Heart left ventricle (tissue), 16 donors: ENCODE measurements at regions not wholly inside any gene's neighbourhood (a gene's known extent, or its start where the extent isn't known, plus 50 kb on each side); places are given as distances from the start of the nearest gene placed in this dataset.

Experiments
- ATAC-seq, 4 donors: fragments of 200-7000 bp; cut with Tn5 transposase; one replicate each; pipeline ENCODE4 v1.9.1; 2020 to 2022; ENCODE audit warnings: moderate library complexity in 4 of 4, mild to moderate bottlenecking in 3 of 4, moderate number of reproducible peaks in 1 of 4
- DNase-seq, 5 donors: peaks; one replicate each; pipeline ENCODE4 v3.0.0-alpha.2; 2020
- H3K27ac ChIP-seq, 12 donors: fragments of 200-600 bp; sonication (generic) in 4 of 12; one replicate each; pipeline versions ENCODE4 v1.5.0 to v1.8.0; 2016 to 2022; ENCODE audit warnings: mild to moderate bottlenecking in 2 of 12
- H3K27me3 ChIP-seq, 9 donors: fragments of 200-600 bp; sonication (generic) in 2 of 9; one replicate each; pipeline versions ENCODE4 v1.5.1 to v1.8.0; 2016 to 2022; ENCODE audit warnings: mild to moderate bottlenecking in 3 of 9
- H3K36me3 ChIP-seq, 9 donors: fragments of 200-600 bp; sonication (generic) in 2 of 9; one replicate each; pipeline versions ENCODE4 v1.5.0 to v1.8.0; 2018 to 2022; ENCODE audit warnings: mild to moderate bottlenecking in 2 of 9
- H3K4me1 ChIP-seq, 12 donors: fragments of 200-600 bp; sonication (generic) in 4 of 12; one replicate each; pipeline versions ENCODE4 v1.5.0 to v1.8.0; 2016 to 2022; ENCODE audit warnings: mild to moderate bottlenecking in 3 of 12
- H3K4me3 ChIP-seq, 12 donors: fragments of 200-600 bp; sonication (generic) in 4 of 12; one replicate each; pipeline versions ENCODE4 v1.5.0 to v1.8.0; 2017 to 2022; ENCODE audit warnings: mild to moderate bottlenecking in 9 of 12, moderate library complexity in 4 of 12
- H3K9me3 ChIP-seq, 12 donors: fragments of 200-600 bp; sonication (generic) in 4 of 12; one replicate each; pipeline versions ENCODE4 v1.5.0 to v1.8.0; 2016 to 2022; ENCODE audit warnings: mild to moderate bottlenecking in 1 of 12
- POLR2A ChIP-seq, 2 donors: fragments of 450-650 bp; IDR thresholded peaks; one replicate each; pipeline ENCODE4 v1.6.1; 2017; ENCODE audit warnings: antibody characterized with exemption in 2 of 2, mild to moderate bottlenecking in 2 of 2, moderate library complexity in 2 of 2
- WGBS, 4 donors: extraction: QIAGEN DNeasy Blood & Tissue Kit in 2 of 4; methylation state at CpG; one replicate each; pipeline versions ENCODE4 v1.1.5 to v1.1.7; 2013 to 2018; 5-methylcytosine and 5-hydroxymethylcytosine counted together
- intact Hi-C, 10 donors: fragments of 100-400 bp; cut with DNase I; formaldehyde crosslinking; loops; one replicate each; pipeline versions ENCODE4 v1.11.1 to v1.14.2; 2022
- TF ChIP-seq, protein P1 (sequence below), 12 donors: fragments of 200-600 bp; sonication (generic) in 4 of 12; IDR thresholded peaks; one replicate each; pipeline versions ENCODE4 v1.5.0 to v1.8.0; 2018 to 2022; ENCODE audit warnings: antibody characterized with exemption in 12 of 12, mild to moderate bottlenecking in 5 of 12
- donor health status: ischemic (EF 13 %, LVEDD 7.1; RV severe dilation, severe dysfunction).
- donor health status: healthy with polysubstance abuse.
- donor health status: DM: no; HTN: yes; CAD: no.
- donor health status: DM: no; HTN: no; CAD: no.
- donor health status: ischemic (EF 25% LVEDD 6.9; RV normal size, moderate dysfunction).
- donor health status: ischemic (EF 25% LVEDD 5.7; RV mildly dilated, moderate dysfunction).
- donor health status: healthy.
- donor health status: DM: yes; HTN: yes; CAD: no.
- donor health status: ischemic (EF 35%, LVEDD 5.7; RV mildly dilated, moderate dysfunction).
- donor health status: nonischemic (EF 11% LVEDD 7.7; RV severe dilation, severe dysfunction).
- donor health status: DM: yes; HTN: yes; CAD: no.
- donor health status: PGD.
- donor health status: ischemic (EF 29% LVEDD 5.4; RV normal size, mild dysfunction).
- donor health status: nonischemic (EF 23%, LVEDD 6.1; RV moderate dilation, normal function).

DNA sequence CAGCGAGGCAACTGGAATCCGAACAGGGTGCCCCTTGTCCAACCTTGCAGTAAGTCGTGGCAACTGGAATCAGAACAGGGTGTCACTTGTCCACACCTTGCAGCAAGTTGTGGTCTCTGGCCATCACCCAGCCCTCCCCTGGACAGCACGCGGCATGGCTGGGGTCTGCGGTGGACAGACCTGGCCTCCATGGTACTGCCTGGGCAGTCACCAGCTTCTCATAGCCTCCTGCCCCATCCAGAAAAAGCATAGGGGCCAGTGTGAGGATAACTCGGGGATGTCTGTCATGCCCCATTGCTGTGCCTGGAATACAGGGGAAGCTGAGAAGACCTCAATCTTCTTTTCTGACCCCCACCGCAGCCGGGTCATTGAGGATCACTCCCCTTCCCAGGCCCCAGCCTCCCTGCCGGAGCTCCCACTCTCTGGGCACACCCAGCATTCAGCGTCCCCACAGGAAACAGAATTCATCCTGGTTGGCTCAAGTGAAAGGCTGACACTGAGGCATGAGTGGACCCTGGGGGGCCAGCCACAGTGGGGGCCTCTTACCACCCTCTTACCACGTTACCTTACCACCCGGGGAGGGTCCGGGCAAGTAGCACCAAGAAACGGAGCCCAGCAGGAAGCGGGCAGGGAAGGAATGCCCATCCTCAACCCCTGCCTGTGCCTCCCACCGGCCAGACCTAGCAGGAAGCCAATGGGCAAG lies 68.0 kb upstream of the RAB6C start:
- DNase-seq (no peak), ATAC-seq (no peak)
- Histone ChIP-seq H3K4me1 (no peaks in the 10 kb centered on the region), H3K4me3 (no peak overlapping the region), H3K27ac (no peak overlapping the region), H3K27me3 (no peaks in the 10 kb centered on the region), H3K9me3 (no peaks in the 10 kb centered on the region), H3K36me3 (no peaks in the 10 kb centered on the region)
- 81 to 90% (median 85%) methylated on average over 13 to 17 of the region's 17 CpGs for WGBS, 4 donors
- intact Hi-C loops = no loop called here
- TF ChIP-seq, protein P1, sequence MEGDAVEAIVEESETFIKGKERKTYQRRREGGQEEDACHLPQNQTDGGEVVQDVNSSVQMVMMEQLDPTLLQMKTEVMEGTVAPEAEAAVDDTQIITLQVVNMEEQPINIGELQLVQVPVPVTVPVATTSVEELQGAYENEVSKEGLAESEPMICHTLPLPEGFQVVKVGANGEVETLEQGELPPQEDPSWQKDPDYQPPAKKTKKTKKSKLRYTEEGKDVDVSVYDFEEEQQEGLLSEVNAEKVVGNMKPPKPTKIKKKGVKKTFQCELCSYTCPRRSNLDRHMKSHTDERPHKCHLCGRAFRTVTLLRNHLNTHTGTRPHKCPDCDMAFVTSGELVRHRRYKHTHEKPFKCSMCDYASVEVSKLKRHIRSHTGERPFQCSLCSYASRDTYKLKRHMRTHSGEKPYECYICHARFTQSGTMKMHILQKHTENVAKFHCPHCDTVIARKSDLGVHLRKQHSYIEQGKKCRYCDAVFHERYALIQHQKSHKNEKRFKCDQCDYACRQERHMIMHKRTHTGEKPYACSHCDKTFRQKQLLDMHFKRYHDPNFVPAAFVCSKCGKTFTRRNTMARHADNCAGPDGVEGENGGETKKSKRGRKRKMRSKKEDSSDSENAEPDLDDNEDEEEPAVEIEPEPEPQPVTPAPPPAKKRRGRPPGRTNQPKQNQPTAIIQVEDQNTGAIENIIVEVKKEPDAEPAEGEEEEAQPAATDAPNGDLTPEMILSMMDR (IDR thresholded peaks at IDR 0.05) = no peak
- TF ChIP-seq POLR2A (IDR thresholded peaks at IDR 0.05) = no peak

DNA sequence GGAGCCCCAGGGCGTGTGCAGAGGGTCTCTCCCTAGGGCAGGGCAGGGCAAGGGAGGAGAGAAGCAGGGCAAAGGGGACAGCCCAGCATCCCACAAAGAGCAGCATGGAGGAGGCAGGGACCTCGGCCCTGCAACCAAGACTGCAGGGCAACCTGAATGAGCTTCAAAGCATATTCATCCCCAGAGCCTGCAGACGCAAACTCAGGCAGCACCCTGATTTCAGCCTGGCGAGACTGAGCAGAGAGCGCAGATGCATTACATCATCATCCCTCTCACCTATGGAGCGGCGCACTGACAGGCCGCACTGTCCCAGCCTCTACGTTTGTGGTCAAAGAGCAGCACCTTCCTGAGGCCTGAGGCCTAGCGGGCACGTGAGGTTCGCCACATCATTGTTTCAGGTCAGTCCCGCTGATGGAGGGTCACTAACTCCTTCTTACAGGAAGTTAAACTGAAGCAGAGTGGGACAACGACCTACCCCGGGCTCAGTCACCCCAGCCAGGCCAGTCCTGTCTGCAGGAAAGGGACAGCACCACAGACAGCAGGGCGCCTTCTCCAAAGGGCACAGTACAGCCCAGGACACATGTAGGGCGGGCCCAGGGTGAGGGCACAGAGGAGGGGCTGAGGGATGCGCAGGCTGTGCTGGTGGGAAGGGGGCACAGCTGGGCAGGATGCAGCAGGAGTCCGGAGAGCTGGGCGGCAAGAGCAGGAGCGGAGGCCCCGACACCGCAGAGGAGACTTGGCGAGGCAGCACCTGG lies 67.2 kb upstream of the RAB6C start:
- Histone ChIP-seq H3K27ac (no peak overlapping the region), H3K4me1 (no peaks in the 10 kb centered on the region), H3K36me3 (no peaks in the 10 kb centered on the region), H3K4me3 (no peak overlapping the region), H3K27me3 (no peaks in the 10 kb centered on the region), H3K9me3 (peaks cover 0 to 3% (median 0%) of the 10 kb centered on the region in 12 donors)
- ATAC-seq (no peak), DNase-seq (no peak)
- no peak for TF ChIP-seq POLR2A (IDR thresholded peaks at IDR 0.05)
- TF ChIP-seq, protein P1 (IDR thresholded peaks at IDR 0.05) = no peak
- 85 to 91% (median 89%) methylated on average over 21 to 24 of the region's 24 CpGs for WGBS, 4 donors
- intact Hi-C loops = no loop called here

DNA sequence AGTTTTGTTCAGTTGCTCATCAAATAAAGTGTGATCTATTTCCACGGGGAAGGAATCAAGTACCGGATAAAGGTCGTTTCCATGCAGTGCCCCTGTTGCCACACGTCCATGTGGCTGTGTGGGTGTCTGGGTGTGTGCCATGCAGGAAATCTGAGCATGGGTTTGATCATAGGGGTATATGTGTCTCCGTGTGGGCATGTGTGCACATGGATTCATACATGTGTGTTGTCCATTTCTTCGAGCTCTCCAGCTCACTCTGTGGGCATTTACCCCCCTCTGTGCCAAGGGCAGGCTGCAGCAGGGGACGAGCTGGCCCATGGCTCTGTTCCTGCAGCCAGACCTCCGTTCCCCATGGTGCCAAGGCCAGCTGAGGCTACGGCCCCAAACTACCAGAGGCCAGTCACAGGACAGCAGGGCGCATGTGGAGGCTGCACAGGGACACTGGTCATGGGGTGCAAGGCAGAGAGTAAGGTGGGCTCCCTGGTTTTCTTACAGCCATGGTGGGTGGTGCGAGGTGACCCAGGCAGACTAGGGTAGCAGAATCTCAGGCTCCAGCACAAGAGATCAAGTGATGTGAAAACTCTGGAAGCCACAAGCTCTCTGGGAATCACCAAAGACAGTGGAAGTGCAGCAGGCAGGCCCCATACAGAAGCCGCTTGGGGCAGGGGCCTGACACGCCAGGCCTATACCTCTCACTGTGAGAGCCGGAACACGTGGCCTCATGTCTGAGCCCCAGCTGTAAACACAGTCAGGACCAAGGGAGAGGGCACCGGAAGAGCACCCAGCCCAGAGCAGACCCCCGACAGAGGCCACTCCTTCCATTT lies 66.4 kb upstream of the RAB6C start:
- TF ChIP-seq, protein P1 (IDR thresholded peaks at IDR 0.05) = no peak
- Histone ChIP-seq H3K27ac (no peak overlapping the region), H3K4me1 (no peaks in the 10 kb centered on the region), H3K36me3 (no peaks in the 10 kb centered on the region), H3K27me3 (no peaks in the 10 kb centered on the region), H3K9me3 (peaks cover 0 to 12% (median 5%) of the 10 kb centered on the region in 12 donors), H3K4me3 (no peak overlapping the region)
- intact Hi-C loops = no loop called here
- WGBS, 4 donors = 84 to 88% (median 86%) methylated on average over 11 to 17 of the region's 17 CpGs
- ATAC-seq (no peak), DNase-seq (no peak)
